ENCODE measurements at regions not wholly inside any gene's neighbourhood (a gene's known extent, or its start where the extent isn't known, plus 50 kb on each side); places are given as distances from the start of the nearest gene placed in this dataset.

DNA sequence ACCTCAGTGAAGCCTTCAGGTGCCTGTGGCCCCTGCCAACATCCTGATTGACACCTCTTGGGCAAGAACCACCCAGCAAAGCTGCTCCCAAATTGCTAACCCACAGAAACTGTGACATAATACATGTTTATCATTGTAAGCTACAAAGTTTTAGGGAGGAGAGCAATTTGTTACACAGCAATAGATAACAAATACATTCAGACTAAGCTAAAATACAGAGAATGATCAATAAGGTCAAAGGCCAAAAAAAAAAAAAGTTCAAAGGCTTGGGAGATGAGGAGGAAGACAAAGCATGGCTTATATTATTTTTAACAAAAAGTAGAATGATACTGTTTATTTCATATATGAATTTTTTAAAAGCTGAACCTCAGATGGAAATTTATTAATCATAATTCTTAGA is 105.9 kb downstream of the ID4 start:
- no peak for TF ChIP-seq POLR2A (IDR thresholded peaks at IDR 0.05; ENCODE audit: low read depth, low read length)
- FAIRE-seq (no peak), DNase-seq (ENCODE audit: insufficient read length, low spot score) (no peak)

DNA sequence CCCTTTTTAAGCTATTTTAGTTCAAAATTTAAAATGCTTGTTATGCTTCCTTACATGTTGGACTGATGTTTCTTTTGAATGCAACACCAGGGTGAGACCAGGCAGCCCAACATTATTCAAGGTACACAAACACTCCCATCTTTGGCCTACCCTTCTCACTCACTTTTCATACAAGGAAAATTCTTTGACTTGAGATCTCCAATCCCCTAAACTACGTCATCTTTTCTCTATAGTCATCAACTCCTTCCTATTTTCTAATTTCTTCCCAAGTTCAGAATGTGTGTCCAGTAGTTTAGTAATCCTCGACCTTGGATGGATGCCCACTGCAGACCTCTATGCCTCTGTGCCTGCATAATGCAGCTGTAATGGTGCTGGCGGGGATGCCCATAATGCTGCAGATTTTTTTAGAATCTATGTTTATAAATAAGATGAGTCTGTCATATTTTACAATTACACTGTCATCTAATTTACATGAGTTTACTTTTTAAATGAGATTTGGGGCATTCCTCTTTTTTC is 108.7 kb downstream of the ID4 start:
- DNase-seq (ENCODE audit: insufficient read length, low spot score) (no peak), FAIRE-seq (no peak)
- no peak for TF ChIP-seq POLR2A (IDR thresholded peaks at IDR 0.05; ENCODE audit: low read depth, low read length)

DNA sequence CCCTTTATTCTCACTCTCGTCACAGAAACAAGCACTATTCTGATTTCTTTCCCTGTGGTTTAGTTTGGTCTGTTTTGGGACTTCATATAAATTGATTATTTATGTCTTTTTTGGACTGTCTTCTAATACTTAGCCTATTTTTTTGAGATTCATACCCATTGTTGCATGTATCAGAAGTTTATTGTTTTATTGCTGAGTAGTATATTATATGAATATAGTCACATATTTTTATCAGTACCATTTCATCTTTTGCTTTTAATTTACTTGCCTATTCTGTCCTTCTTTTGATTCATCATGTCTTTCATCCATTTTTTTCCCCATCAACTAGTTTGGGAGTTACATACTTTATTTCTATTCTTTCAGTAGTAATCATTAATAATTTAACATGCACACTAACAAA is 112.0 kb downstream of the ID4 start:
- no peak for FAIRE-seq
- DNase-seq (ENCODE audit: insufficient read length, low spot score) = no peak
- no peak for TF ChIP-seq POLR2A (IDR thresholded peaks at IDR 0.05; ENCODE audit: low read depth, low read length)

DNA sequence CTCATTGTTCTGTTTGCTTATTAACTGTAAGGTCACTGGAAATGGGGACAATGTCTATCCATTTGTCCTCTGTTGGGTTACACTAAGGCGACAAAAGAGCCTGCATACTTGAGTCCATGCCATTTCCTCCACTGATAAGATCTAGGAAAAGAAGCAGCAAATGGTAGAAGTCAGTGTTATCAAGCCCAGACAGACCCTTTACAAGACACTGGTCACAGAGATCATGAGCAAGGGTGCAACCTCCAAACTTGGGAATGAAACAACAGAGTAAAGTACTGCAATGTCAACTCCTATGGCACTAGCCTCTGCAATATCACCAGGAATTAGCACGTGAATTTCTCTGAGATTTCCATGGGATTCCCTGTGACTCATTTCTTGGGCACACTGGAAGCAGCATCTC is 126.9 kb downstream of the ID4 start:
- no peak for TF ChIP-seq POLR2A (IDR thresholded peaks at IDR 0.05; ENCODE audit: low read depth, low read length)
- DNase-seq (ENCODE audit: insufficient read length, low spot score) (no peak), FAIRE-seq (no peak)

DNA sequence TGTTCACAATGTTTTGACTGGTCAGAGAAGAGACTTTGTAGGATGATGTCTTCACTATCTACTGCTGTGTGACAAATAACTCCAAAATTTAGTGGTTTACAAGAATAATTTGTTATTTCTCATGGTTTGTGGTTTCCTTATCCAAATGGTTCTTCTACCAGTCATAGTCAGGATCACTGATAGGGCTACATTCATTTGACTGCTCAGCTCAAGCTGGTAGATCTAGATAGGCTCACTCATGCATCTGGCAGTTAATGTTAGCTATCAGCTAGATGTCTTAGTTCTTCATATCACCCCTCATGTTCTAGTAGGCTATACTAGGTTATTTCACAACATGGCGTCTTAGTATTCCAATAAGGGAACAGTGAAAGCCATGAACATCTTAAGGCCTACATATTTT is 131.0 kb downstream of the ID4 start:
- TF ChIP-seq POLR2A (IDR thresholded peaks at IDR 0.05; ENCODE audit: low read depth, low read length) = no peak
- FAIRE-seq = no peak

DNA sequence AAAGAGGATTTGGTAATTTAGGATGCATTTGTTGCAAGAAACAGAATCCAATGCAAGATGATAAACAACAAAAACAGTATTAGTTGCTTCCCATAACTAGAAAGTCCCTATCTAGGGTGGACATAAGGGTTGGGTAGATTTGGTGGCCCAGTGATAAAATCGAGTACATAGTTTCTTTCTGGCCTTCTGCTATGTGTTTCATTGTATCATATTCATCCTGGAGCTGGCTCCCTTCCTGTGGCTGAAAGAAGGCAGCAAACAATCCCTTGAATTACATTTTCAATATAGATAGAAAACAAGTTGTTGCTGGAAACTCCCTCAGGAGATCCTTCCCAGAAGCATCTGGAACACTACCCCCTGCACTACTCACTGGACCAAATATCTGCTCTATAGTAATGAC is 135.1 kb downstream of the ID4 start:
- DNase-seq (ENCODE audit: insufficient read length, low spot score) (no peak), FAIRE-seq (no peak)
- TF ChIP-seq POLR2A (IDR thresholded peaks at IDR 0.05; ENCODE audit: low read depth, low read length) = no peak

More for the DNA sequence above, 131.0 kb downstream of the ID4 start:
- no peak for DNase-seq (ENCODE audit: insufficient read length, low spot score)

DNA sequence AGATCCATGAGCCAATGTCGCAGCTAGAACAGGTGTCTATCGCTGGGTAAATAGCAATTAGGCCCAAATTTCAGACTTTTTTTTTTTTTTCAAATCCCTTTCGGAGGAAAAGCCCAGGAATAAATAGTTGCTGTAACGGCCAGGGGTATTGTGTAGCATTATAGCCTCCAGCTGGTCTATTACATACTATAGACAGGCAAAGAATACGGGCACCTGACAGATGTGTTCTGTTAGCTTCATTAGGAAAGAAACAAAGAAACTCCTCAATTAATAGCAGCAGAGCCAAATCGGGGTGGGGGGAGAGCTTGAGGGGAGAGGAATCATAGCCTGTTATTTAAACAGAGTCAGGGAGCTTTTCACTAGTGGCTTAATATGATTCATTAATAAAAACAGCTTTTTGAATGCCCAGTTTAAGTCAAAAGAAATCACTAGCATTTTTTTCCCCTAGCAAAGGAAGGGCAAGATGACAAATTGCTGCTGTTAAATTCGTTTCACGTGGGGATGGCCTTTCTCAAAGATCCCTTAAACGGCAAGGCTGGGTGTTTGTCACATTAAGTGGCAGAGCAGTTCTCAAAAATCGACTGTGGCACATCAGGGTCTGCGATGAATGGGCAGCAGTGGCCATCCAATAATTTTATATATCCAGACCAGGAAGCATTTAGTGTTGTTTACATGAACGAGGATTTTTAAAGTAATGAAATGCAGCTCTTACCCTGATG is 139.4 kb downstream of the ID4 start:
- FAIRE-seq (no peak), DNase-seq (ENCODE audit: insufficient read length, low spot score) (no peak)
- no peak for TF ChIP-seq POLR2A (IDR thresholded peaks at IDR 0.05; ENCODE audit: low read depth, low read length)

DNA sequence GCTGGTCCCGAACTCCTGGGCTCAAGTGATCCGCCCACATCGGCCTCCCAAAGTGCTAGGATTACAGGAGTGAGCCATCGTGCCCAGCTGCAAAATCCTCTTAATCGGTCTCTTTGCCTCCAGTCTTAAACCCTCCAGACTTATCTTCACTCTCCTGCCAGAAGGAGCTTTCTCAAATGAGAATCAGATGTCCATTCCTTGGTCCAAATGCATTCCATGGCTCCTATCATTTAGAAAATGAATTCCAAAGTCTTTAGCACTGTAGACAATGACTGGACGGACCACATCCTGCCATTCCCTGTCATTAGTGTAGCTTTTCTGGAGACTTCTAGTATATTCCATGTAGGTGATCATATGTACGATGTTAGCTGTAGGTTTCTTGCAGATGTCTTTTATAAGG is 141.9 kb downstream of the ID4 start:
- DNase-seq (ENCODE audit: insufficient read length, low spot score) (no peak), FAIRE-seq (no peak)
- TF ChIP-seq POLR2A (IDR thresholded peaks at IDR 0.05; ENCODE audit: low read depth, low read length) = no peak

DNA sequence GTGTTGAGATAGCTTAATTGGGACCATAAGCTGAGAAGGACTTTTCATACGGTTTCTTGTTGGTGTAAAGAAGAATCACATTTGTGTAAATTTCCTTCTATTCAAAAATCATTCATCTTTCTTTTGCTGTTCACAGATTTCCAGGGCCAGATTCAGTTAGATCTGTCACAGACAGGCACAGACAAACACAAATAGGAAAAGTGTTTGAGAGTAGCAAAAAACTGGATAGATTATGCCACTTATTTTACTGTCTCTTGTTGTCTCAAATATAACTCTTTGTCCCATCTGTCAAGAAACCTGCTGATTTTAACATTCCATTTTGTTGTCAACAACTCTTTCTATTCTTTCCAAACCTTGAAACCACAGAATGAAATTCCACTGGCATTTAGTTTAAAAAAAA is 142.8 kb downstream of the ID4 start:
- TF ChIP-seq POLR2A (IDR thresholded peaks at IDR 0.05; ENCODE audit: low read depth, low read length) = no peak
- FAIRE-seq = no peak
- DNase-seq (ENCODE audit: insufficient read length, low spot score) = no peak

DNA sequence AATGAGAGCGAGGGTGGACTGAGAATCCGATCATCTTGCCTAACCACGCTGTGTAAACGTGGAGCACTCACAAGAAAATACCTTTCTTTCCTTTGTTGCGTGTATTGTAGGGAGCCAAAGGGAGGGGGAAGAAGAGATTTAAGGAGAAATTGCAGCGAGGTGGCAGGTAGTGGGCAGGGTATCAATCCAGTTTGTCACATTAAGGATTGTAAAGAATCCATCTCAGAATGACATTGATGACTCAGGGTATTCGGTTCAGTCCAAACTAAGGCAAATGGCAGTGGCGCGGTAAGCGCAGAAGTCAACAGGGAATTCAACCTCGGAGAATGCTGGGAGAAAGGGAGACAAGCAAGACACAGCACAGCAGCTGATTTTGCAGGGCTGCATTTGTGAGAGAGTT is 146.2 kb downstream of the ID4 start:
- DNase-seq (ENCODE audit: insufficient read length, low spot score) = no peak
- no peak for TF ChIP-seq POLR2A (IDR thresholded peaks at IDR 0.05; ENCODE audit: low read depth, low read length)
- FAIRE-seq = no peak

DNA sequence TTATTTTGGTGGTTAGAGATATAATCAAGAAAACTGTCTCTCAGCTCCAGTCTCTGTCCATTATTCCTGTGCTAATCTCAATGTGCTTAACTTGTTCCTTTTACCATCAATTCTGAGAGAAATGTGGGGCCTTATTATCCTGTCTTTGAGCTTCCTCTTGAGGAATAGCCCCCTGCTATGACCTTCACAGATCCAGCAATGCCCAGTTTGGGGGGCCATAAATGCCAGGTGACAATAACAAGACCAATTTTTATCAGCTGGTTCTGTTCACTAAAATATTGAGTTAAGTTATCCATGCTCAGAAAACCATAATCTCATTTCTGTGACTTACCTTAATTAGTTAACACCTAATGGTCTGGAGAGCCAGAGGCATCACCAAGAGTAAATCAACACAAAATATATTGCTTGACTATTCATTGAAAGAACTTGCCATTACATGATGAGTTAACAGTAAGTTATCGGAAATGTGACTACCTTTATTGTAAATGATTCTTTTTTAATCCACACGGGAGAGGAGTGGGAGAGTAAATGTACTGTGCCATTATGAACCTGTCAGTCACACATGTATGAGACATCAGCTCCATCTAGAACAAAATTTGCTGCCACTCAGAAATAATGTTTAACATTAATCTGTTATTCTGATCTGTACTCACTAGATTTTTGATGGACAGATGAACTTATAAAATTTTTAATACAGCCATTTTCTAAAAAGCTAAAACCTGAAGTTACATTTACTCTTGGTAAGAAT is 149.7 kb downstream of the ID4 start:
- DNase-seq (ENCODE audit: insufficient read length, low spot score) (no peak), FAIRE-seq (no peak)
- no peak for TF ChIP-seq POLR2A (IDR thresholded peaks at IDR 0.05; ENCODE audit: low read depth, low read length)

DNA sequence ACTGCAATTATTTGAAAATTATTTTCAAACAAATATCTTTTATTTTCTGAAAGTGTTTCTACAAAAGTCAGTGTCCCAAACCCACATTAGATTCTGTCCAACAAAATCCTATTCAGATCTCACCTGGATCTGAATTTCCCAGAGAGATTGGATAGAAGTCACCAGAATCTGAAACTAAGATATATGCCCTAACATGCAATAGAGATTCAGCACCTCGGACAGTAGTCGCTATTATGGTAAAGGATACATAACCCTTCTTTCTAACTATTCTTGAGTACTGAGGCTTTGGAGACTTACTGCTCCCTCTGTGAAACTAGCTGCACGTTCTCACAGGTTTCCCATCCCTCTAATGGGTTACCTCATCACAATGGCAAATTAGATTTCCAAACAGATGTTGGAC is 151.4 kb downstream of the ID4 start:
- no peak for FAIRE-seq
- no peak for DNase-seq (ENCODE audit: insufficient read length, low spot score)
- no peak for TF ChIP-seq POLR2A (IDR thresholded peaks at IDR 0.05; ENCODE audit: low read depth, low read length)

DNA sequence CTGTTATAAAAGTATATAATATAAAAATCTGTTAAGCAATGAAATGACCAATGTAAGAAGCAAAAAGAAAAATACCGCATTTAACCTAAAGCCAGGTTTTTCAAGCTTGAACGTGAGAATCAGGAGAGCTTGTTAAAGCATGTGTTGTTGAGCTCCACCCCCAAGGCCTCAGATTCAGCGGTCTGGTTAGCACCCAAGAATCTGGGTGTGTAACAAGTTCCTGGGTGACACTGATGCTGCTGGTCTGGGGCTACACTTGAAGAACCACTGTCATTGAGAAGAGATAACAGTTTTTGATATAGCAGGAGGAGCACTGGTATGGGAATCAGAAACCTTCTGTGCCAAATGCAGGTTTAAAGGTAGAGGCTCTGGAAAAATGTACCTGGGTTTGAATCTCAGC is 154.0 kb downstream of the ID4 start:
- TF ChIP-seq POLR2A (IDR thresholded peaks at IDR 0.05; ENCODE audit: low read depth, low read length) = no peak
- no peak for FAIRE-seq
- no peak for DNase-seq (ENCODE audit: insufficient read length, low spot score)

DNA sequence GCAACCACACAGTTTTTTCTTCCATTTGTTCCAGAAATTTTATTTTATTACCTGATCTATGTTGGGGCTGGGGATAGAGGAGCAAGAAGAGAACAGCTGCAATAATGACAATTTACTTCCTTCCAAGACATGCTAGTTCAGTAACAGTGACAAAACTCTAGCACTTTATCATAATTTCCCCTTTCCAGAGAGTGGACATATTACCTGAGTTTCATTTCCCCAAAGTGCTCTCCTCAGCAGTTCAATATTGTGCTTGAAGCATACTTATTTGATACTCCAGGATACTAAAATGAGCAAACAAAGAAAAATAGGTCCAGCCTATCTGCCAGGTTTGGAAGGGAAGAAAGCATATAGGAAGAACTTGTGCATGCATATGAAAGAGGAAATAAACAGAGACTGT is 157.7 kb downstream of the ID4 start:
- FAIRE-seq = no peak
- DNase-seq (ENCODE audit: insufficient read length, low spot score) = no peak
- no peak for TF ChIP-seq POLR2A (IDR thresholded peaks at IDR 0.05; ENCODE audit: low read depth, low read length)

Measured in H54 (cell line).